Bronchial epithelial cell (primary cell): ENCODE measurements at regions not wholly inside any gene's neighbourhood (a gene's known extent, or its start where the extent isn't known, plus 50 kb on each side); places are given as distances from the start of the nearest gene placed in this dataset.
A peak's percentile ranks its signal among the peaks of the same experiment; 100 is the strongest.

ENCODE experiments used
- DNase-seq: peaks from one replicate; pipeline ENCODE4 v3.0.0-alpha.2; 2010; ENCODE audit warnings: low read depth
- FAIRE-seq: peaks from 2 replicates; lab custom pipeline; 2011; peaks lifted over from hg19 to GRCh38; lab: Jason Lieb, UNC
- H3K27me3 ChIP-seq: 2 replicates; pipeline ENCODE4 v1.5.1; 2011; ENCODE audit warnings: low read length; ENCODE audit not compliant: control insufficient read depth, insufficient read depth
- H3K36me3 ChIP-seq: 2 replicates; pipeline ENCODE4 v1.5.1; 2011; ENCODE audit warnings: low read length; ENCODE audit not compliant: control insufficient read depth, insufficient read depth
- H3K4me3 ChIP-seq: 2 replicates; pipeline ENCODE4 v1.5.1; 2011; ENCODE audit warnings: mild to moderate bottlenecking, low read depth, low read length, control low read depth
- CTCF ChIP-seq: IDR thresholded peaks from 2 replicates; pipeline ENCODE4 v1.5.1; 2011; ENCODE audit warnings: mild to moderate bottlenecking, moderate library complexity, low read length, control low read depth, inconsistent platforms; ENCODE audit not compliant: insufficient read depth, severe bottlenecking

GRCh38 chr1:30605441-30605920, 117.9 kb downstream of the MATN1 start:
- FAIRE-seq (peak; percentile 79), DNase-seq (no peak)
- TF ChIP-seq CTCF, result no peak
- no peaks in the 10 kb centered on the region for H3K27me3 ChIP-seq
- H3K36me3 ChIP-seq, result no peaks in the 10 kb centered on the region
- no peak overlapping the region for H3K4me3 ChIP-seq

DNA sequence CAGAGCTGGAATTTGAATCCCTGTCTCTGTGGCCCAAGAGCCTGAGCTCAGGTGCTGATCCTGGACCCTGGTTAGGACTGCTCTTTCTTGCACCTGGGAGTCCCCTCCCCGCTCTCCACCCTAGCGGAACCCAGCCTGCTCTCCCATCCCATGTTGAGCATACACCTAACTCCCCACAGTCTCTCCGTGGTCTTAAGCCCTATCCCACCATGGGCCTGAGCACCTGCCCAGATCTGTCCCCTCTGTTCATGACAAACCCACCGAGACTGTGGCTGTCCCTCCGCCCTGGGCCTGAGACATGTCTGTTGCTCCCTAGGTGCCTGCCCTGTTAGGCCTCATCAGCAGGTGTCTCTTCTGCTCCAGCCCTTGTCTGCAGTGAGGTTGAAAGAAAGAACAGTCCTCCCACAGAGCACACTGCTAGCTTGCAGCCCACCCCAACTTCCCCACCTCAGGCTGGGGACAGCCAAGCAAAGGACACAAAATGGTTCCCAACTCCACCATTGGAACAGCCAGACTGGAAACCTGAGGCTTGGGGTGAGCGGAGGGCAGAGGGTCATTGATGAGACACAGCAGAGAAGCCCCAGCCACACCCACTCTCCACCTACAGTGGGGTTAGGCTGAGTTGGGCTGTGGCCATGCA, 118.5 kb downstream of the MATN1 start:
- DNase-seq (no peak), FAIRE-seq (no peak)
- no peak for TF ChIP-seq CTCF
- Histone ChIP-seq H3K27me3 (no peaks in the 10 kb centered on the region), H3K4me3 (no peak overlapping the region), H3K36me3 (no peaks in the 10 kb centered on the region)

- no peak for DNase-seq
- FAIRE-seq, result no peak
- Histone ChIP-seq H3K27me3 (no peaks in the 10 kb centered on the region), H3K36me3 (no peaks in the 10 kb centered on the region), H3K4me3 (no peak overlapping the region)
- TF ChIP-seq CTCF, result no peak
Measured at GRCh38 chr1:30603081-30603858, 120.1 kb downstream of the MATN1 start.

DNA sequence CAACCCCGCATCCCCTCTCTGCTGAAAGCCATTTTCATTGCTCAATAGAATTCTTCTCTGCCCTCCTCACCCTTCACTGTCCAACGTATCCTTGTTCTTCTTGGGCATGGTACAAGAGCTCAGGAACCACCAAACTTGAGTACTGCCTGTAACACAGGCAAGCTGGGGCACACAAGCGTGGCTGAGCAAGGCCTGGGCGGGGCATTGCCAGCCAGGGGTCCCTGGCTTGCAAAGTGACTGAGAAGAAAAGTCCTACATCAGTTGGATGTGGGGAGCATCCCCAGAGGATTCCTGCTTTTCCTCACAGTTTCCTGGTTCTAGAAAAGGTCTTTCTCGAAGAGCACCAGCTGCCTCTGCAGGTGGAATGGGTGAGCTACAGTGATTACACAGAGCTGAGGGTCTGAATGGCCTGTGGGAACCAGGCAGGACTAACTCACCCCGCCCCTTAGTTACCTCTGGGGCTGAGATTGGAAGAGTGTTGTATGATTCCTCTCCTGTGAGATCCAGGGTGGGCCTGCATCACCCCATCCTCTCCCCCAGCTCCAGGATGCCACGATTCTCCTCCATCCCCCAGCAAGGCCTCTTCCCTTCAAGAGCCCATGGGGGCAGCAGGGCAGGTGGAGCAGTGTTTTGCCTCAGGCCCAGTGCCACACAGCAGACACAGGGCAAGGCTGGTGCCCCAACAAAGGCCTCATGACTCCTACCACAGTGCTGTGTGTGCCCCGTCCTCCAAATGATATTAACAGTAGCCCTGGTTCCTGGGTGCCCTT, 121.9 kb downstream of the MATN1 start:
- FAIRE-seq (no peak), DNase-seq (no peak)
- Histone ChIP-seq H3K27me3 (no peaks in the 10 kb centered on the region), H3K36me3 (no peaks in the 10 kb centered on the region), H3K4me3 (no peak overlapping the region)
- TF ChIP-seq CTCF, result no peak

- no peak for TF ChIP-seq CTCF
- no peaks in the 10 kb centered on the region for H3K36me3 ChIP-seq
- H3K27me3 ChIP-seq, result no peaks in the 10 kb centered on the region
- no peak overlapping the region for H3K4me3 ChIP-seq
- FAIRE-seq (peak; percentile 43), DNase-seq (no peak)
Measured at GRCh38 chr1:30600706-30601105, 122.7 kb downstream of the MATN1 start.
